ENCODE measurements at regions not wholly inside any gene's neighbourhood (a gene's known extent, or its start where the extent isn't known, plus 50 kb on each side); places are given as distances from the start of the nearest gene placed in this dataset.

DNA sequence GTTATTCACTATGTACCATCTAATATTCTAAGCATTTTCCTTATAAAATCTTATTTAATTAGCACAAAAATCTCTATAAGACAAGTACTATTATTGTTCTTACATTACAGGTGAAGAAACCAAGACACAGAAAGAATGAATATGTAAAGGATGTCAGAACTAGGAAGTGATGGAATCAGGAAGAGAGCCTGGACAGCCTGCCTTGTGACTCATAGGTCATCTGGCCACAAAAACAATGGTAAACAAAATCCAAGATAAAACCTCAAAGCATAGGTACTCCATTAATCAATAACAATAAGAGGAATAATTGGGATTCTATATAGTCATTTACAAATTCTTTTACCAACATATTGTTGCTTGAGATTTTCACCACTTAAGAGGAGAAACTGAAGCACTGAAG, 505.4 kb upstream of the PIK3C3 start:
- DNase-seq: no peak

DNA sequence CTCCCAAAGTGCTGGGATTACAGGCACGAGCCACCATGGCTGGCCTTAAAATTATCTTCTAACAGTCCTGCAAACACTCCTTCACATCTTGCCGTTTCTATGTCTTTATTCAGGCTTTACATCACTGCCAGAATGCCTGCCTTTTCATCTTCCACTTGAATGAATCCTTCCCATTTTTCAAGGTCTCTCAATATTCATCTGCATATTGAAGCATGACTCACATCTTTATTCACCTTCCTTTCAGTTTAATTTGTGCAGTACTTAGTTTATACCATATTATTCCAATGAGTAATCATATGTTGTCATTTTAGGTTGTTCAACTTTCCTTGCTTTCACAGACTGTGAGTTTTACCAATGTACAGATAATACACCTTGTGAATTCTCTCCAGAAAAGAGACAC, 510.1 kb upstream of the PIK3C3 start:
- DNase-seq: no peak

DNA sequence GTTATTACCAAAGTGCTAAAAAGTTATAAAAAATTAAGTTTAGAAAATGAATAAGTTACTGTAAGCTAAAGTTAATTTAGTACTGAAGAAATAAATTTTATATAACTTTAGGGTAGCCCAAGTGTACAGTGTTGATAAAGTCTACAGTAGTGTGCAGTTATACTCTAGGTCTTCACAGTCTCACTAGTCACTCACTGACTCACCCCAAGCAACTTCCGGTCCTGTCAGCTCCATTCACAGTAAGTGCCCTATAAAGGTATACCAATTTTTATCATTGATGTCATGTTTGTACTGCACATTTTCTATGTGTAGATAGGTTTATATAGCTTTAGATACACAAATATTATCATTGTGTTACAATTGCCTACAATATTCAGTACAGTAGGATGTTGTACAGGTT, 518.3 kb upstream of the PIK3C3 start:
- no peak for DNase-seq

DNA sequence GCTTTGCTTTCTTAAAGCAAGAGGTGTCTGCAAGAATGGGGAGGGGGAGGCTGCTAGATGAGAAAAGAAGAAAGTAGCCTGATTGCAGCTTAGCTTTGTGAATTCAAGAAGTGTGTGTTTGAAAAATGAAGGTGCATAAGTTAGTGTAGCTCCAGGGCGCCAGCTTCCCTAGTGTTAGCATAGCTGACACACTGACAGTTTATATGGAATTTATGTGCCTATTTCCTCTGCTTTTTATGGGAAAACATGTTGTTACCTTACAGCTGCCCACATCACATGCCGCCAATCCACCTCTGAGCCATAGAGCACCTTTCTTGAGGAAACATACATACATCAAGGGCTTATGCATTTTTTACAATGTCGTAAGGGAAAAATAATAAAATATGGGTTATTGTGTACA, 536.4 kb upstream of the PIK3C3 start:
- no peak for DNase-seq

DNA sequence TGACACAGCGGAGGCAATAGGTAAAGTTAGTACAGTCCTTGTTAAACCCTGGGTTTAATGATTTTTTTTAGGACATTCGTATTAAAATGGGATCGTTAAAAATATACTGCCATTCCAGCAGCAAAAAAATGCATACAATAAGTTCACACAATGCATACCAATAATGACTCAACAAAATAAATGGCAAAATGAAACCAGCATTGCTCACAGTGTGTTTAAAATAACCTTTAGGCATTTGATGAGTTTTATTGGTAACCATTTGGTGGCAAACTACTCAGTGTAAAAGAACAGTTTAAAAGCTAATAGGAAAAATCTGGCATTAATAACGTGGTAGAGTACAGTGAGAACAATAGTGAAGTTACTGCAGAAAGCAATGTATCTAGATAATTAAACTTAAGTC, 539.0 kb upstream of the PIK3C3 start:
- DNase-seq: no peak

DNA sequence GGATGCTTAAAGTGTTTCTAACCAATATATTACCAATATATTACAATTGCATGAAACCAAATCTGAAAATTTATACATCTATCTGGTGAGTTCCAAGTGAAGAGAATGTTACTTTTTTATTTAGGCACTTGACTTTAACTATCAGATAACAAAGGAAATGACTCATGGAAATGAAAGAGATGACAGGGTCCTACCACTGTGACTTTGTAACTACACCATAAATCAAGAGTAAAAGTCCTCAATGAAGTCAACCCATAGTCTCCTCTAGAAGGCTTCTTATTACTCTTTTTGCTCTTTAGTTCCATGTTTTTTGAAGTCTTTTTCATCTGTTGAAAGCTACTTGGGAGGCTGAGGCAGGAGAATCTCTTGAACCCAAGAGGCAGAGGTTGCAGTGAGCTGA, 545.0 kb upstream of the PIK3C3 start:
- no peak for DNase-seq

DNA sequence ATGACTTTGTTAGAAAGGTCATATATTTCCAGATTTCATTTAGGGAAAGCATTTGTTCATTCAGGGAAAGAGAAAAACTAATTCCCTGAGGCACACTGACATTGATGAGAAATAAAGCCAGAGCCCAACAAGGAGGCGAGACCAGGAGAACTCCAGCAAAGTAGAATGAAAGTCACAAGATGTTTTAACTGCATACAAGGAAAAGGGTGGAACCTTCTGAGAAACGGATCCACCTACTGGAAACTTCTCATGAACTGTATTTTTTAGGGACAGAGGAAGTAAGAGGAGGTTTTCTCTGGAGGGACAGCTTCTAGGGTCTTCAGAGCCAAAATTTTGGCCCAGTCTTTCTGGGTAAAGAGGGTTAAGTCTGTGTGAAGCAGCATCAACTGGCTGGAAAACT, 548.2 kb upstream of the PIK3C3 start:
- DNase-seq: no peak

DNA sequence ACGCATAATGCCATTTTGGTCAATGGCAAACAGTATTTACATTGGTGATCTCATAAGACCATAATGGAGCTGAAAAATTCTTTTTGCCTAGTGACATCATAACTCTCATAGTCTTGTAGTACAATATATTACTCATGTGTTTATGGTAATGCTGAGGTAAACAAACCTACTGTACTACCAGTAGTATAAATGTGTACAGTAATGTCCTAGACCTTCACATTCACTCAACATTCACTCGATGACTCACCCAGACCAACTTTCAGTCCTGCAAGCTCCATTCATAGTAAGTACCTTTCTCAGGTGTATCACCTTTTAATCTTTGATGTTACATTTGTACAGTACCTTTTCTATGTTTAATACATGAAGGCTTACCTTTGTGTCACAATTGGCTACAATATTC, 558.2 kb upstream of the PIK3C3 start:
- no peak for DNase-seq

DNA sequence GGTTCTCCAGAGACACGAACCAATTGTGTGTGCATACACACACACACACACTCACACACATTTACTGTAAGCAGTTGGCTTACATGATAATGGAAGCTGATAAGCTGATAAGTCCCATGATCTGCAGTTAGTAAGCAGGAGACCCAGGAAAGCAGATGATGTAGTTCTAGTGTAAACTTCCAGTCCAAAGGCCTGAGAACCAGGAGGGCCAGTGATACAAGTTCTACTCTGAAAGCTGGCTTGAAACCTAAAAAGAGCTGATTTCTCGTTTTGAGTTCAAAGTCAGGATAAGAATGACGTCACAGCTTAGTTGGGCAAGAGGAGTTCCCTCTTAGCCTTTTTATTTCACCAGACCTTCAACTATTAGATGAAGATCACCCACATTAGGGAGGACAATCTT, 558.8 kb upstream of the PIK3C3 start:
- no peak for DNase-seq

DNA sequence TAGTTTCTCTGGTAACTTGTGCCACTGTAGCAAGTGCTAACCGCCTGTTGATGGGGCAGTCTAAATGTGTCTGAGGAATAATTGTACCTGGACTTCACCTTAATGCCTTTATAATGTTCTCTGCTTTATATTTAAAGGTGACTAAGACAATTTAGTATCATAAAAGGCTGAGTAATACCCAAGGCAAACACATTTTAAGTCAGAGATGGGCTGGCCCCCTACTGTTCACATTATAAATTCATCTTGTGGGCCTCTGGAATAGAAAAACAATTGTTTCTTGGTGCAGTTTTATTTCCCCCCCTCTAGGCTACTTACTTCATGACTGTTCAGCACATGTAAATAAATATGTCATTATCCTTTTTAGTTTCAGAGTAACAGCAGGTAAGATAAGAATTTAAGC, 559.3 kb upstream of the PIK3C3 start:
- DNase-seq: peak; percentile 25 to 46

DNA sequence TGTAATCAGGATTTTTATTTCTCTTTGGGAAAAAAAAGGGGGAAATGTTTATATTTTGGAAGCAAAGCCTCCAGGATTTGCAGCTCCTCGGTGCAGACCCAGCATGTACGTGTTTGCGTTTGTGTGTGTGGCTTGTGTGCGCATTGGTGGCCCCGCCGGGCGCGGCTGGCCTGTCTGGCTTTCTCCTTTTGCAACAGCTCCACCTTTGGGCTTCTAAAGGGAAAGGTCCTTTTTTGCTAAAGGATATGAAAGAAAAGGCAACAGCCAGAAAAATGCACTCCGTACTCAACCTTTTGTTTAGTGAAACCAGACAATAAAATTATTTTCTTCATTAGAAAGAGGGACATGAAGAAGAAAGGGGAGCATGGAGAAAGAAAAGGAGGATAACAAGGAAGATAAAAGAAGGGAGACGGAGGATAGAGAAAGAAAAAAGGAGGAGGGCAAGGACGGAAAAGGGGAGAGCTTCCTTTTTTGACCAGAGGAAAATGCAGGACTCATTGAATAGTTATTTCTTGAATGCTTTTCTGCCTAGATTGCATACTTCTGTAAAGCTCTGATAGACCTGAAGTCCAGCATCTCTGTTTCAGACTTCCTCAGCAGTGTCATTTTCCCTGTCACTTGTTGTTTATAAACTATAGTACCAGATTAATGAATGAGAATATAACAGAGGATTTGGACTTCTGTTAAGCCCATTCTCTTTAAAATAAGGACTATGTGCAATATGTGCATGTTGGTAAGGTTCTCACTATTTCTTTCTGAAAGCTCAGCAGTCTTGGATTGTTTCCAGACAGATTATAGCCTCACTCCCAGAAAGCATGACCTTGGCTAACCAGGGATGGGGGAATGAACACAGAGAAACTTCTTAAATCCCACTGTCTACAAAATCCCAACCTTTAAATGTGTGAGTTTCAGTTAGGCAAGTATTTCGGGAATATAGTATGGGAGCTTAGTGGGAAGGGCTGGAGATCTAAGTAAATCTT, 563.1 kb upstream of the PIK3C3 start:
- peak; percentile 79 to 80 for DNase-seq

DNA sequence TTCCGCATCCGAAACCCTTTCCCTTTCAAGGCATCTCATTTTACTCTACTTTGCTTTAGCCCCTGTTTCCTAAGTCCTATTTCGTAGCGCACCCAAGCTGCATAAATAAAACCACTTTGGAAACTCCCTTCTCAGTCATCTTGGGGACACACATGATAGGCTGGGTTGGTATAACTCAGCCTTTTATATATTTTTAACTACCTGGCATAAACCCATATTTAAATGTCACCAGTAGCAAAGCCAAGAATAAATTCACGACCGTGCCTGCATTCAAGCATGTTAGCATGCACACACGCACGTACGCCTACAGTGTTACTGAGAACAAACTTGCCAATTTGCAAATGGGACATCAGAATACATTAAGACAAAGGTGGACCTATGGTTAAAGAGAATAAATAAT, 564.7 kb upstream of the PIK3C3 start:
- no peak for DNase-seq

DNA sequence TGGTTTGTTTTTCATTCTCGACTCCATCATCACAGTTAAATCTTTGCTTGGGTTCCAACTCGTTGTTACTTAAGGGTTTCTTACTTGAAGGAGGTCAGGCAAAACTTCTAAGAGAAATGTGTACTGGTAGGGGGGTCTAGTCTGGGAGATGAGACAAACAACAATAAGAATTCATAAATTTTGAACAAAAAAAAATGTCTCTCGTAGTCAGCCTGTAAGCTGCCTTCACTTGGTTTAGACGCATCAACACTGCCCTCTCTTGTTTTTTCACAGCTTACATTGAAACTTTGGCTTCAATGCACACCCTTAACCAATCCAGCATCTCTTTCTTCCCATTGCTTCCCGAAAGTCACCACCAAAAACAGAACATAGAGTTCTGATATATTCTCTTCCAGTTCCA, 576.4 kb upstream of the PIK3C3 start:
- DNase-seq: no peak

DNA sequence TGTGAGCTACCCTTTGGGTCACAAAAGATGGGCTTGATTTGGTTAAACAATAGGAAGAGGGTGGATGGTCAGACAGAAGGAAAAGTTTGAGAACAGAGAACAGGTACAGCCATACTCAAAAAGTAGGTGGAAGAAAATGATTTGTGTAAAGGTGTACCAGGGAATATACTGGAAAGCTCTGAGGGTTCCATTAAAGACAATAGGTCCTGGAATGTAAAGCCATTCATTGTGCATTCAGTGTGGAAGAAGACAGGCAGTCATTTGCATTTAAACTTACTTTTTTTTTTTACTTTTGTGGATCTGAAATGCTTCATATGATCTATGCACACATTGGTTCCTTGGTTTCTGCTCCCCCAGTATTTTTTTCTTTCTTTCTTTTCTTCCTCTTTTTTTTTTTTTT, 581.4 kb upstream of the PIK3C3 start:
- no peak for DNase-seq

DNA sequence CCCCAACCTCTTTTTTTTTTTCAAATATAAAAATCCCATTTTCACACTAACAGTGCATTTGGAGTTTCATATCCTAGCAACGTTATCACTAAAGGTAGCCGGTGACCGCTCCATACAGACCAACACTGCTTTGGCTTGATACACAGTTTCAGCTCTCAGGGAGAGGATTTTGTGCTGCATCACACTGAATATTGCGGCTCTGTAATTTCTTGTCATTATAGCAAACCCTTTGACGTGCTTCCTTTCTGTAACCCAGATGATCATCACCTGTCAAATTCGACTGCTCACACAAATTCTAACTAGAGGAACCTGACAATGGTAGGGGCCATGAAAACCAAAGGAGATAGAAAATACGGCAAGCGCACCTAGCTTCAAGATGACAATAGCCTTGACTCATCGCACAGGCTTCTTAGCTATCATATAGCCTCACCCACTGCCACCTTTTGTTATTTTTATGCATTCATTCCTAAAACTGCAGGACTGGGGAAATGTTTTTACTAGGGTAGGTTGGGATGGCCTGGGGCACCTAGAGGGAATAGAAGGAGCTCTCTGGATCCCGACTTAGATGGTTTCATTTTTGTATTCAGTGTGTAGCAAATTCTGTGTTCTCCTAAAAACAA, 582.9 kb upstream of the PIK3C3 start:
- DNase-seq: no peak

DNA sequence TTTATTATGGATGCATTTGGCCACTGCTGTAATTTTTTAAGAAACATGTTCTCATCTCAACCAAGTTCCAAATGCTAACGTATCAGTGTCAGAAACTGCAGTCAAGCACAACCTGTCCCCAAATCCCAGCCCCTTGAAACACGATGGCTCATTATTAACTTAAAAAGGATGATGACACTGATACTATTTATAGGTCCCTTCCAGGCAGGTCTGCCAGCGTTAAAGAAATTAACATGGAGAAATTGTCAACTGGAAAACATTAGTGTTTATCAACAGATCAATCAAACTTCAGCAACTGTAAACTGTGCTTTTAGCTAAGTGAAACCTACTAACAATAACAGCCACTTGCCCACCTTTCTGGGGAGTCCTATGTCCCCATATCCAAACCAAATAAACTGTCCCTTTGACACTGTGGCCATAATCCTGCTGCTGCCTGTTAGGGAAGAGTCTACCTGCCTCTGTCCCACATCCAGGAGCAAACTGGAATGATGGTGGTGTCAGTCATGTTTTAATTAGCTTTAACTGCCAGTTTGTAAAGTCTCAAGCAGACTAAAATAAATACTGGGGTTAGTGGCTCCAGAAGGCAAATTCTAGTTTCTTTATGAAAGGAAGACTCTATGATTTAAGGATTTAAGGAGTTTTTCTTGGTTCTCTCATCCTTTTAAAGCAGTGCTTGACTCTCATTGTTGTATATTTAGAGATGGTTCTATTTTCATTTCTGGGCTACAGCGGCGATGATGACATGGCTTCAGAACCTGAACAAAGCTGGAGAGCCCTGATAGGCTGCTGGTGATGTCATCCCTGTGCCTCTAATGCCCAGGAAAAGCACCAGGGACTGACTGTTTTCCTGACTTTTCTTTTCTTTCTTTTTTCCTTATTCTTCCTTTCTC, 583.6 kb upstream of the PIK3C3 start:
- DNase-seq: no peak

DNA sequence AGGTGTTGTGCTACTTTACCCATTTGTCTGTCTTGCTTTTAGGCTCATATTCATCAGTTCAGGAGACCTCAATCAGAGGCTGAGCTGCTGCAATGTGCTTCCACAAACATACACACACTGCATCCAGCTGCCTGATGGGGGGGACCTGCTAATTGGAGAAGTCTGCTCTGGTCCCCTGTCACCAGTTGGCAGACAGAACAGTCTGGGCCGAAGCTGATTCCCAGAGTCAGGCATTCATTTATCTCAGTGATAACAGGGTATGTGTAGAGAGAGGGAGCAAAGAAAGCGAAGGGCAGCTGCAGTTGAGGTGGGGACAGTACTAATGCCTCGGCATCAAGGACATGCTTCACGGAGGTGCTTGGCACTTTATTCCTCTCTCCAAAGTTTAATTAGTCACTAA, 584.3 kb upstream of the PIK3C3 start:
- DNase-seq: no peak

DNA sequence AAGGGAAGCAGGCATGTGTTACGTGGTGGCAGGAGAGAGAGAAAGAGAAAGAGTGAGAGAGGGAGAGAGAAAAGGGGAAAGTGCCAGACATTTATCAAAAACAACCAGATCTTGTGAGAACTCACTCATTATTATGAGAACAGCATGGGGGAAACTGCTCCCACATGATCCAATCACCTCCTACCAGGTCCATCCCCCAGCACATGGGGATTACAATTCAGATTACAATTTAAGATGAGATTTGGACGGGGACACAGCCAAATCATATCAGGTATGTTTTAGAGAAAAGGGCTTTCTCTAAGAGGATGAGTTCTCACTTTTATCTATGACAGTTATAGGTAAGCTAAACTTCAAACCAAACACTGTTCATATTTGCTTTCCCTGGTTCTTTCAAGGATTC, 597.3 kb upstream of the PIK3C3 start:
- no peak for DNase-seq

DNA sequence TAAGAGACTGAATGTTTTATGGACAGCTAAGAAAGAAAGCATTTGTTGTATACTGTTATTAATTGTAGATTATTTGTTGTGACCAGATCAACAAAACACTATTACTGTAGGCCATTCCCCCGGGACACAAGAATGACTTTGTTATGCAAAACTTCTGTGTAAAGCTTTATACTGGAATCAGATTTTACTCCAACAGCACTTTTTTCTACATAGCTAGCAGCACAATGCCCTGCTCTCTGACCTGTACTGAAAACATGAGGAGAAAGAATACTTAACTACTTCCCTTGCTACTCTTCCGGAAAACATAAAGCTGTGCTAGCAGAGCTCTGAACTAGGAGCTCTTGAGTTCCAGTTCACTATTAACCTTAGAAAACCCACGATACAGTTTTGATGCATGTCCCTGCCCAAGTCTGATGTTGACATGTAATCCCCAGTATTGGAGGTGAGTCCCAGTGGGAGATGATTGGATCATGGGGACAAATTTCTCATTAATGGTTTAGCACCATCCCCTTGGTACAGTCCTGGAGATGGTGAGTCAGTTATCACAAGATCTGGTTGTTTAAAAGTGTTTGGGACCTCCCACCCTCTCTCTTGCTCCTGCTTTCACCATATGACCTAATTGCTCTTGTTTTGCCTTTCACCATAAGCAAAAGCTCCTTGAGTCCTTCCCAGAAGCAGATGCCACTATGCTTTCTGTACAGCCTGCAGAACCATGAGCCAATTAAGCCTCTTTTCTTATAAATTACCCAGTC, 601.1 kb upstream of the PIK3C3 start:
- no peak for DNase-seq

DNA sequence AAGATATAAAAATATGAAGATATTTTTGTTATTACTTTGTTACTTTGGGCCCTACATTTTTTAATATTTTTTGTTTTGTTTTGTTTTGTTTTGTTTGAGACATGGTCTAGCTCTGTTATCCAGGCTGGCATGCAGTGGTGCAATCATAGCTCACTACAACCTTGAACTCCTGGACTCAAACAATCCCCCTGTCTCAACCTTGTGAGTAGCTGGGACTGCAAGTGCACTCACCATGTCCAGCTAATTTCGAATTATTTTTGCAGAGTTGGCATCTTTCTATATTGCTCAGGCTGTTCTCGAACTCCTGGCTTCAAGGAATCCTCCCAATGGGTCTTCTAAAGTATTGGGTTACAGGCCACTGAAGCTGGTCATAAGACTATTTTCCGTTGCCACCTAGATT, 603.6 kb upstream of the PIK3C3 start:
- DNase-seq: no peak

DNA sequence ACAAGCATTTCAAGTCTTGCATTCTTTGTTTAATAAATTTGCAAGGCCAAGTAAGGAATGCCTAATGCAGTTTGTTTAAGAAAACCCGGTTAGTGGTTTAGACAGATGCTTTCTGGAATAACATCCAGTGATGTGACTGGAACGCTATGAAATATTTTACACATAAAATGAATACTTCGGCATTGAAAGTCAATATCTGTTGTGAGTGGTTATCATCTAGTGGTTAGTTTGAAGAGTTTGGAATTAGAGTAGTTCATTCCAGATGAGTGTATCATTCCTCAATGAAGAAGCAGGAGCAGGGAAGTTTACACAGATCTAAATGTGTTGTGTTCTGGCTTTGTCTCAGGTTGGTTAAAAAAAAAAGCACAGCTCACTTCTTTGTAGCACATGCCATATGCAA, 608.0 kb upstream of the PIK3C3 start:
- no peak for DNase-seq

DNA sequence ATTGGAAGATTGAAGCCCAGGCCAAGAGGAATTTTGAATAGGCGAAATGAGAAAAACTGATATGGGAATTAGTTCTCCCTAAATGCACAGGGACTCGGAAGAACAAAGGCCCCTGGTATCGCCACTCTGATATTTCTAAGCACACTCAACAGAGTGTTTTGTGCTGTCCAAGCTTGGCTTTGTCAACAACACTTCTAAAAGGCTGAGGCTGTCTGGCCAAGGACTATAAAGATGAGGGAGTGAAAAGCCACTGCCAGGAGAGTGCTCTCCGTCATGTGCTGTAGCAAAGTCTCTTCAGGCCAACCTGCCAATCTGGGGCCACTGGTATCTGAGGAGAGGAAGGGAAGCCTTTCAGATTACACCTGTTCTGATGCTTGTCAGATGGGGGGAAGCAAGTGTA, 611.2 kb upstream of the PIK3C3 start:
- no peak for DNase-seq

DNA sequence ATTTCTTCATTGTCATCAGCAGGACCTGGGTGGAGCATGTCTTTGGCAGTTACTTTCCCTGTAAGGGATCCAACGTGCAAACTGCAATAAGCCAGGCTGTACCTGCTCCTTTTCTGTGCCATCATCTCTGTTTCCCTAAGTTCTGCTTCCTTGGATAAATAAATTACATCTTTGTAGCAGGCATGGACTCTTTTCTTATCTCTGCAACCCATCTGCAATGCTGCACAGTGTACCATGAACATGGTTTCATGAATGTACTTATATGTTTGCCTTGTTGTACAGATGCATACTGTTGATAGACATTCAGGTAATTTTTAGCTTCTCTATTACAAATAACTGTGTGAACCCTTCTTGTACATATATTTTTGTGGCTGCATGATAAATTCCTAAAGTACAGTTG, 616.7 kb upstream of the PIK3C3 start:
- DNase-seq: no peak
